Motor neuron (in vitro differentiated cells): ENCODE measurements at regions not wholly inside any gene's neighbourhood (a gene's known extent, or its start where the extent isn't known, plus 50 kb on each side); places are given as distances from the start of the nearest gene placed in this dataset.
"Not testable (repeated sequence)": the region's sequence is repeated elsewhere in the genome, so short reads cannot be mapped to it uniquely, and the experiment has no call there.

Experiments used
- ATAC-seq, 8 experiments: fragments of 200-7000 bp; cut with Tn5 transposase; replicated peaks in 6 of 8; 2 replicates each; pipeline ENCODE4 v1.8.0; 2021; ENCODE audit warnings: mild to moderate bottlenecking in 8 of 8, moderate library complexity in 8 of 8
- H3K27ac ChIP-seq, 2 donors: fragments of 250-450 bp; sonication (Bioruptor Pico); 2 replicates each; pipeline ENCODE4 v1.9.0; 2021; ENCODE audit warnings: antibody characterized with exemption in 2 of 2, mild to moderate bottlenecking in 2 of 2, moderate library complexity in 1 of 2
- H3K4me1 ChIP-seq, 2 donors: fragments of 250-450 bp; sonication (Bioruptor Pico); replicated peaks in 1 of 2; 2 replicates each; pipeline ENCODE4 v1.6.1; 2021; ENCODE audit warnings: antibody characterized with exemption in 2 of 2, mild to moderate bottlenecking in 2 of 2, moderate library complexity in 1 of 2
- H3K4me3 ChIP-seq, 5 donors: fragments of 250-450 bp; sonication (Bioruptor Pico); 2 replicates each; pipeline ENCODE4 v1.9.0; 2021; ENCODE audit warnings: antibody characterized with exemption in 5 of 5, mild to moderate bottlenecking in 5 of 5, moderate library complexity in 4 of 5
- WGBS, 10 experiments: fragments of 450-650 bp; shearing (Covaris generic); methylation state at CpG; one replicate each; pipeline ENCODE4 v1.0.0; 2022; 5-methylcytosine and 5-hydroxymethylcytosine counted together
- in situ Hi-C, 9 experiments: fragments of 400-800 bp; cut with MboI; loops; one replicate each; pipeline ENCODE4 v1.15.0; 2021; ENCODE audit warnings: low sequenced_read_pairs in 9 of 9, low pct_unique_long_range_greater_than_20kb in 2 of 9; ENCODE audit not compliant: unreplicated experiment in 9 of 9

DNA sequence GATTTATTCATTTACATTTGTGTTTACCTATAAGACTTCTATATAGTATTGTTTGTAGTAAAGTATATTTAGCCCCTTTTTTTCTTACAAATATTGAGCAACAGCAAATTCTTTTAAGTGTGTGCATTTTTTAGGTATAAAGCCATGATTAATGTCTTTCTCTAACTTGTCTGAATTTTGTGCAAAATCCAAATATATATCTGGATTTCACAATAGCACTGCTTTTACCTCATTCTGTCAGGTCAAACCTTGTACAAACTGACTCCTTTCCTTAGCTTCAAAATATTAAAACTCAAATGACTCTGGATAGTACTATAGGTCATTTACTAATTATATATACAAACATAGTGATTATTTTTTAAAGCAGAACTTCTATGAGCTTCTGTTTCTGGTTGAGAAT is 563.0 kb upstream of the SPRY2 start:
- in situ Hi-C loops, result no loop called here
- ATAC-seq, result no peak

DNA sequence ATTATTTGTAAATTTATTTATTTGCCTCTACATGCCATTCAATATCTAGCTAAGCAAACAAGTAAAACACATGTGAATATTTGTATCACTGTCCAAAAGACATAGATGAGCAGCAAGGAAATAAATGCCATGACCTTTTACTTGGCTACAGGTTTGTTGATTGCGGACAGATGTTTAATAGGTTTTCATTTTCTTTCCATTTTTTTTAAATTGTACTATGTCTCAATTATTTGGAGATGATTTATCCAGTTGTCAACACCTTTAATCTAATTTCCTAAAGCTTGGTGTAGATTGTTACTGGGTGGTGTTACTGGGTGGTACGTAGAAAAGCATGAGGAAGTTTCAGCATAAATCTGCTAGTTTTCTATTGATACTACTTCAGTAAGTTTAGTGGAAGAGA is 560.6 kb upstream of the SPRY2 start:
- H3K4me1 ChIP-seq, result no peaks in the 10 kb centered on the region
- in situ Hi-C loops, result no loop called here

More for the DNA sequence above, 563.0 kb upstream of the SPRY2 start:
- no peak overlapping the region for H3K27ac ChIP-seq
- no peak overlapping the region for H3K4me3 ChIP-seq
- no peaks in the 10 kb centered on the region for H3K4me1 ChIP-seq

DNA sequence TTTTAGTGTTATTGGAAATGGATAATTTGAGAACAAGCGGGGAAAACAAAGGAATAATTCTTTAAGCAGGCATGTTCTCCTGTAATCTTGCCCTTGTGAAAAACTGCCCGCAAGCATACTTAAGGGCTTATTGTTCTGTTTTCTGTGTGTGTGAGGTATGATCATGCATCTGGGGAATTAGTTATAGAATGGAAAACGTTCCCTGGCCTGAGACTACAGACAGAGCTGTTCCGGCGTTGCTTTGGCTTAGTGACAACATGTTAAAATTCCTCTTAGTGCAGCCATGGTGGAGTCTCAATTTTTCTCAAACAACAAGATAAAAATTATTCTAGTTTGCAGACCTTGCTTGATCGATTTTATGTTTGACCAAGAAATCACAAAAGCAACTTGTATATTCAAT is 560.2 kb upstream of the SPRY2 start:
- in situ Hi-C loops, result no loop called here
- no peak overlapping the region for H3K27ac ChIP-seq
- no peaks in the 10 kb centered on the region for H3K4me1 ChIP-seq
- WGBS, 10 experiments, result 10 to 100% (median 68%) methylated on average over 1 to 6 of the region's 6 CpGs
- no peak for ATAC-seq
- no peak overlapping the region for H3K4me3 ChIP-seq

More for the DNA sequence above, 560.6 kb upstream of the SPRY2 start:
- Histone ChIP-seq H3K27ac (no peak overlapping the region), H3K4me3 (no peak overlapping the region)
- no peak for ATAC-seq
- WGBS, 10 experiments, result 13 to 100% (median 88%) methylated on average over 2 of the region's 2 CpGs; no CpG with 5 or more reads in 1 of the 10 experiments

DNA sequence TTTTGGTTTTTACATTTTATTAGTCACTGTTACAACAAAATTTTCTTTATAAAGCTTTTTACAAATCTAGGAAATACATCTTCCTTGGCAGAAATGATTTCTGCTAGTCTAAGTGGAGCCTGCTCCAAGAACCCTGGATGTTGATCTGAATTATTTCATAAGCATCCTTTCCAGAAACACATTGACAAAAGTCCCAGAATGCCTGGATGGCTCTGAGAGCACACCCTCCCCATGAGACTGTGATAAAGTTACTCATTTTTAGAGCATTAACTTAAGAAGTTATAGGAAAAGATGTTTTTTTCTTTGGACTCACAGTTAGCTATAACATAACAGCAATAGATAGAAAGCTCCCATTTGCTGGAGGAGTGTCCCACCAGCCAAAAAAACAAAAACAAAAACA is 559.6 kb upstream of the SPRY2 start:
- in situ Hi-C loops, result no loop called here
- Histone ChIP-seq H3K27ac (no peak overlapping the region), H3K4me3 (no peak overlapping the region), H3K4me1 (no peaks in the 10 kb centered on the region)
- ATAC-seq, result no peak

DNA sequence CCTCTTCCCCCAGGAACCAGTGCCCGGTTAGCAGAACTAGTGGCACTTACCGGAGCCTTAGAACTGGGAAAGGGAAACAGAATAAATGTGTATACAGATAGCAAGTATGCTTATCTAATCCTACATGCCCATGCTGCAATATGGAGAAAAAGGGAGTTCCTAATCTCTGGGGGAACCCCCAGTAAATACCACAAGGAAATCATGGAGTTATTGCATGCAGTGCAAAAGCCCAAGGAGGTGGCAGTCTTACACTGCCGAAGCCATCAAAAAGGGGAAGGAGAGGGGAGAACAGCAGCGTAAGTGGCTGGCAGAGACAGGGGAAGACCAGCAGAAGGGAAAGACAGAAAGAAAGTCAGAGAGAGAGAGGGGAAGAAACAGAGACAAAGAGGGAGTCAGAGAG is 556.7 kb upstream of the SPRY2 start:
- ATAC-seq, H3K4me1 ChIP-seq, H3K27ac ChIP-seq, H3K4me3 ChIP-seq, in situ Hi-C loops: not testable (repeated sequence)
- WGBS, 10 experiments, result 16 to 95% (median 67%) methylated on average over 1 to 4 of the region's 4 CpGs

DNA sequence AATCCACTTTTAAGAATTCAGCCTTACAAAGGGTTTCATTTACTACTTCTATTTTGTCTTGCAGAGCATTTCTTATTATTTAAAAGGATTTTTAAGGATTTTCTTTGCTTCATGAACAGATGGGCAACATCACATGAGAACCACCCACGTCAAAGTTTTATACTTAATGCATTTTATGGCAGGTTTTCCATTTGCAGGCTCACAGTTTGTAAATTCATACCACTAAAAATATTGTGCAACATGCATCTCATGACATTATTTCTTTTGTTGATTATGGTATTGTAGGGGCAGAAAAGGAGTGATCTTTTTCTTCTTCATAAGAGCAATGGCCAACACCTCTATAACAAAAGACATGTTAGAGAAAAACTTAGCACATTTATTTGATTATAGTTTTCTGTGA is 554.0 kb upstream of the SPRY2 start:
- no peak overlapping the region for H3K27ac ChIP-seq
- H3K4me1 ChIP-seq, result no peaks in the 10 kb centered on the region
- H3K4me3 ChIP-seq, result no peak overlapping the region
- 0 to 94% (median 0%) methylated on average over 1 of the region's 1 CpG; no CpG with 5 or more reads in 3 of the 10 experiments for WGBS, 10 experiments
- no peak for ATAC-seq
- in situ Hi-C loops, result no loop called here

DNA sequence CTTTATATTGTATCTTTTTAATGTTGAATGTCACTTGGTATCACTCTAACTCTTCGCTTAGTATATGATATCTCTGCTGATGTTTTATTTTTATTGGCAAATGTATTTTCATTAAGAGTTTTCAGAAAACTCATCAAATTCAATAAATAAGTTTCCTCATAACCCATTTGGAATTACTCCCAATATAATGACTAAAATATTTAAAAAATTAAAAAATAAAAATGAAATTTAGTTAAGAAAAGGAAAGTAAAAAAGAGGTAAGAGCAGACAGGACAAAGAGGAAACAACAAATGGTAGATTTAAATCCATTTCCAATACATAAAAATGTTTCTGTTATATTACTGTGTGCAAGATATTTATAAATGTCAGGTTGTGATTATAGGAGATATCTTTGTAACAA is 548.9 kb upstream of the SPRY2 start:
- in situ Hi-C loops, result no loop called here
- Histone ChIP-seq H3K27ac (no peak overlapping the region), H3K4me1 (no peaks in the 10 kb centered on the region), H3K4me3 (no peak overlapping the region)
- no peak for ATAC-seq
- 0 to 100% (median 100%) methylated on average over 1 of the region's 1 CpG for WGBS, 10 experiments

DNA sequence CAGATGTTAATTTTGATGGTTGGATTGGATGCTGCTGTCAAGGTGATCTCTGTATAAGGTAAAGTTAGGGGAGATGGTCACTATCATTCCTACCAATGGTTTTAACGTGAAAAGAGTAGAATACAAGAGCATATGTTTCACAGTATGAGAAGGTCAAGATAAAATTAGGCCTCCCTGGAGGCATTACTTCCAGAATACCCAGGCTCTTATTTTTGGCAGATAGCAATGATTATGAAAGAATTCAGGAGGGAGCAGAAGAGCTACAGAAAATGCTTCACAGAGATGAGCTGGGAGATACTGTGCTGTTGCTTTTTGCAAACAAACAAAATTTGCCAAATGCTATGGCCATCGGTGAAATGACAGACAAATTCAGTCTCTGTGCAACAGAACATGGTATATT is 547.5 kb upstream of the SPRY2 start:
- no peaks in the 10 kb centered on the region for H3K4me1 ChIP-seq
- no peak for ATAC-seq
- H3K4me3 ChIP-seq, result no peak overlapping the region
- no peak overlapping the region for H3K27ac ChIP-seq
- 0 to 93% (median 50%) methylated on average over 1 to 2 of the region's 2 CpGs; no CpG with 5 or more reads in 3 of the 10 experiments for WGBS, 10 experiments
- in situ Hi-C loops, result no loop called here

DNA sequence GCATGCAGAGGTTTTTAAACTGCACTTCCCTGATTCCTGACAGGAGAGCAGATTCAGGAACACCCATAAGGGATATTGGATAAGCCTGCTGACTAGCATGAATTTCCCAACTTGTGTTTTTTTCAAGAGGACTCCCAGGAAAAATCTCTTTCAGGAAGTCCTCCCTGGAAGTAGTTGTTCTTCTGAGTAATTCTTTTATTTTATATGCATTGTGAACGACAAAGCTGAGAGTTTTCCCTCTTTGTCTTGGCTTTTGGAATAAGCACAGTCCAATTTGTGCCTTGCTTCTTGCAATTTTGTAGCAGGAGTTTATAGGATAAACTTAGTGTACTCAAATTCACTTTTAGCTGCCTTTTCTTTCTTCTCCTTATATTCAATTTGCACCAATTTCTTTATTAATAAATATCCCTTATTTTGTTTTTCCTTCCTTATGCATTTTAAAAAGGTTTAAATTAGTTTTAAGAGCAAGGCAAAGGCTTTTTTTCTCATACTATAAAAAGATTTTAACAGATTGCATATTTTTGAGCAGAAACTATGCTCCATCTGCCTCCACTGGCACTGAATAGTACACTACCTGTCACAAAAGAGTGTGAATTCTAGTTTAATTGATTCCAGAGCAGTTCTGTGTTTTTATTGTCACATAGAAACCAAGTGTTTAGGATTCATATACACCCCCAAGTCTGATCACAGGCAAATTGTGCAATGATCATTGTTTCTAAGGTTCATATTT is 543.3 kb upstream of the SPRY2 start:
- H3K4me1 ChIP-seq, result no peaks in the 10 kb centered on the region
- in situ Hi-C loops, result no loop called here
- no peak overlapping the region for H3K4me3 ChIP-seq
- no peak for ATAC-seq
- WGBS, 10 experiments, result 0 to 88% (median 54%) methylated on average over 1 of the region's 1 CpG; no CpG with 5 or more reads in 2 of the 10 experiments
- no peak overlapping the region for H3K27ac ChIP-seq

DNA sequence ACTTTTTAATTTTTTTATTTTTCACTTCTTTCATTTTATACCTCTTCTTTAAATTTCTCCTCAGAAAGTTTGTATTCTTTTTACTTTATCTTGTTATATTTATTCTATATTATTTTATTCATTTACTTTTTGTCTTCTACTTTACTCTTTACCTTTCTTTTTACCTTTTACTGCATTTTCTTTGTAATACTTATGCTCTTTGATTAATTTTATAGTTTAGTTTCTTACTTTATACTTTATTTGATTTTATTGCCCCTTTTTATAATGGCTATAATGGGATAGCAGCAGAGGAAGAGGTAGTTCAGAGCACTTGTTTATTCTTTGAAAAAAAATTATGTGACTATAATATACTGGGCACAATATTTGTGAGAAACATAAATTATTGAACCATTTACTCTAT is 542.6 kb upstream of the SPRY2 start:
- ATAC-seq, result no peak
- no peaks in the 10 kb centered on the region for H3K4me1 ChIP-seq
- in situ Hi-C loops, result no loop called here
- H3K4me3 ChIP-seq, result no peak overlapping the region
- H3K27ac ChIP-seq, result no peak overlapping the region

DNA sequence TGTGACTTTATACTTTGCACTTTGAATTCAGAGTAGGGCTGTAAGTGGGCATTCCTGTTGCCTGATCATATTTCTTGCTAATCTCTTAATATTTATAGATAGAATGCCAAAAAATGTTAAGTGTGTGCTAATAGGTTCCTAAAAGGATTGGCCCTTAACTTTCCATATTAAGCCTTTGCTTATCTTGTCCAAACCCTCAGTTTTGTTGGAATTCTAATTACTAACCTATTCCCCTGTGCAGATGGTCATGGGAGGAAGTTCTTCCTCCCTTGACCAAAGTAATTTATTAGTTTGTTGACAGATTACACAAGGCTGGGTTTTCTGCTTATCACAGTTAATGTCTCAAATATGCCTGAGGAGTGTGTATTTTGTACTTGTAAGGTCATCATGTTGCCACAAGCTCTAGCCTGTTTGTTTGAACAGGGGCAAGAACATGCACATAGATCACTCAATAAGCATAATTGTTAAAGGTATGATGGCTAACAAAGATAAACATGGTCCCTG is 541.1 kb upstream of the SPRY2 start:
- peak in 7 of 8 experiments; percentile 27 to 78 (median 43) for ATAC-seq
- in situ Hi-C loops, result no loop called here
- Histone ChIP-seq H3K4me3 (no peak overlapping the region), H3K27ac (no peak overlapping the region), H3K4me1 (no peaks in the 10 kb centered on the region)

DNA sequence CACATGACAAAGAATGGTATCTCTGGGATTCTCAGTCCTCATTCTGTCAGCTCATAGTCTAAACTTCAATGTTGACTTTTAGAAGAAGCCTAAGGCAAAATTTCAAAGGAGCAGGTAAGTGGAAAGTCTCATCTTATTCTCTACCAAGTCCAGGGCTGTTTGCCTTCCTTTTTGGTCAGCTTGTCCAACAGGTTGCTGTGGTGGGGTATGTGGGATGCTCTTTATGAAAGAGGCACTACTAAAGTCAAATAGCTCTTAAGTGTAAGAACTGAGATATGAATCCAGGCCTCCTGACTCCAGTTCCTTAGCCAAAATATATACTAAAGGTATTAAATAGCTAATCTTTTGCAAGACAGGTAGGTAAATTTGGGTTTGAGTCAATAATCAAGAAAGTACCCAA is 540.6 kb upstream of the SPRY2 start:
- in situ Hi-C loops, result no loop called here
- Histone ChIP-seq H3K4me3 (no peak overlapping the region), H3K4me1 (no peaks in the 10 kb centered on the region), H3K27ac (no peak overlapping the region)
- no peak for ATAC-seq

DNA sequence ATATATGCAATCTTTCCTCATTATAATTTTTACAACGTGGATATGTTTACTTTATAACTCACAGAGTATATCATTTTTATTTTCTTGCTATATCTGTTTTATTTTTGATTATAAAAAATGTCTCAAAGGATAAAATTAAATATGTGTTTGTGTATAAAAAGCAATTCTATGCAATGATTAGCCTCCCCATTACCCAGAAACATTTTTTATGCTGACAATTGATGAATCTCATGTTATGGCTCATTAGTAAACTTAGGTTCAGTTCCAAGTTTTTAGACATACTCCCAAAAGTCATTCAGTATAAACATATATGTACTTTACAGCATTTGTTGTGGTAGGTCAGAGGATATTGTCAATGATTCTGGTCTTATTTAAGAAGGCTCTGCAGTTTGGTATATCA is 540.1 kb upstream of the SPRY2 start:
- WGBS, 10 experiments, result 0 to 89% (median 65%) methylated on average over 1 of the region's 1 CpG
- no peak for ATAC-seq
- no peaks in the 10 kb centered on the region for H3K4me1 ChIP-seq
- no peak overlapping the region for H3K4me3 ChIP-seq
- in situ Hi-C loops, result no loop called here
- no peak overlapping the region for H3K27ac ChIP-seq

DNA sequence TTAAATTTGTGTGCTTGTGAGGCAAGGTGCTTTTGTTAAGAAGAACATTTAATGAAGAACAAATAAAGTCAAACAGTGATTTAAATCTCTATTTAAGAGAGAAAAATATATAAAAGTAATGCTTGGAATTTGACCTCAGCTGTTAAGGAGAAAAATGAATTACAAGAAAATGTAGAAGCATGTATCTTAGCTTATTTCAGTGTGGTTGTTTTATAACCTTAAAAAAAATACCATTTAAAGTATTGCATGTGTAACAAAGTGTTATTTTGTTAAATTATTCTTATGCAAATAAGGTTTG is 537.0 kb upstream of the SPRY2 start:
- no peaks in the 10 kb centered on the region for H3K4me1 ChIP-seq
- no peak overlapping the region for H3K27ac ChIP-seq
- H3K4me3 ChIP-seq, result no peak overlapping the region
- no peak for ATAC-seq
- in situ Hi-C loops, result no loop called here
